ENCODE measurements at regions not wholly inside any gene's neighbourhood (a gene's known extent, or its start where the extent isn't known, plus 50 kb on each side); places are given as distances from the start of the nearest gene placed in this dataset.

- TF ChIP-seq SPI1 (IDR thresholded peaks at IDR 0.05; ENCODE audit: low read depth, low read length): no peak
- TF ChIP-seq POLR2A (IDR thresholded peaks at IDR 0.05; ENCODE audit: low read depth, low read length): no peak
- TF ChIP-seq PAX5 (IDR thresholded peaks at IDR 0.05; ENCODE audit: insufficient read depth, low read length, severe bottlenecking): no peak
- no peak for TF ChIP-seq TAF1 (IDR thresholded peaks at IDR 0.05; ENCODE audit: low read depth, low read length)
Measured at GRCh38 chr16:87542531-87543102, 49.8 kb upstream of the ZCCHC14 start.

Measured in GM12891 (cell line).